OCI-LY3 (cell line): ENCODE measurements at regions not wholly inside any gene's neighbourhood (a gene's known extent, or its start where the extent isn't known, plus 50 kb on each side); places are given as distances from the start of the nearest gene placed in this dataset.

Experiments
- EZH2phosphoT487 ChIP-seq: fragments of 200-600 bp; shearing (Covaris generic); IDR thresholded peaks from 2 replicates; pipeline ENCODE4 v1.6.1; 2018; ENCODE audit warnings: antibody characterized with exemption, mixed run types, low read depth
- TF ChIP-seq, protein P1 (sequence below): fragments of 200-600, 300-600 bp; sonication (generic); IDR thresholded peaks from 2 replicates; pipeline ENCODE4 v1.5.1; 2014; ENCODE audit warnings: antibody characterized with exemption, low read length, low read depth

DNA sequence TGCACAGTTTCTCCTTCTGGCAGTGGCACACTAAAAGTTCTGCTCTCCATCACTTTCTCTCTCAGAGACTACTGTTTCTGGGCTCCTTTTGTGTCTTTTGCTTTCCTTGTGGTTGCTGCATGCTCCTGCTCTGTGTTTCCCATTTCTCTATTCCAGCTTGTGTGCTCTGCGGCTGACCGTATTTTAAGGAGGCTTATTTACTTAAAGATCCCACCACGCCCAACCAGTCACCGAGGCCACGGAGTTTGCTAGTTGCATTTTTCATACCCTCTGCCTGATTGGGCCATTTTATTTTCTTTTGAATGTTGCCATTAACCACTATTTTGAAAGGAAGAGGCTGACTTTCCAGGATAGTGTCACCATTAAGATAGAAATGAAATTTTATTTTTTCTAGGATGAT lies 626.4 kb upstream of the MMS22L start:
- TF ChIP-seq, protein P1, sequence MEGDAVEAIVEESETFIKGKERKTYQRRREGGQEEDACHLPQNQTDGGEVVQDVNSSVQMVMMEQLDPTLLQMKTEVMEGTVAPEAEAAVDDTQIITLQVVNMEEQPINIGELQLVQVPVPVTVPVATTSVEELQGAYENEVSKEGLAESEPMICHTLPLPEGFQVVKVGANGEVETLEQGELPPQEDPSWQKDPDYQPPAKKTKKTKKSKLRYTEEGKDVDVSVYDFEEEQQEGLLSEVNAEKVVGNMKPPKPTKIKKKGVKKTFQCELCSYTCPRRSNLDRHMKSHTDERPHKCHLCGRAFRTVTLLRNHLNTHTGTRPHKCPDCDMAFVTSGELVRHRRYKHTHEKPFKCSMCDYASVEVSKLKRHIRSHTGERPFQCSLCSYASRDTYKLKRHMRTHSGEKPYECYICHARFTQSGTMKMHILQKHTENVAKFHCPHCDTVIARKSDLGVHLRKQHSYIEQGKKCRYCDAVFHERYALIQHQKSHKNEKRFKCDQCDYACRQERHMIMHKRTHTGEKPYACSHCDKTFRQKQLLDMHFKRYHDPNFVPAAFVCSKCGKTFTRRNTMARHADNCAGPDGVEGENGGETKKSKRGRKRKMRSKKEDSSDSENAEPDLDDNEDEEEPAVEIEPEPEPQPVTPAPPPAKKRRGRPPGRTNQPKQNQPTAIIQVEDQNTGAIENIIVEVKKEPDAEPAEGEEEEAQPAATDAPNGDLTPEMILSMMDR: no peak
- TF ChIP-seq EZH2phosphoT487: no peak
